ENCODE measurements at regions not wholly inside any gene's neighbourhood (a gene's known extent, or its start where the extent isn't known, plus 50 kb on each side); places are given as distances from the start of the nearest gene placed in this dataset.
"Not testable (repeated sequence)": the region's sequence is repeated elsewhere in the genome, so short reads cannot be mapped to it uniquely, and the experiment has no call there.

GRCh38 chr4:22630161-22630975 lies 62.4 kb upstream of the GBA3 start:
- not testable (repeated sequence) for H3K36me3 ChIP-seq (ENCODE audit: control insufficient read depth, insufficient read depth, low read length, severe bottlenecking); DNase-seq (ENCODE audit: low read depth); H3K9ac ChIP-seq (ENCODE audit: low read length); H3K27me3 ChIP-seq (replicated peaks; ENCODE audit: control insufficient read depth, insufficient read depth, low read length); H3K9me3 ChIP-seq (ENCODE audit: control insufficient read depth, low read length); H3K4me3 ChIP-seq (ENCODE audit: low read length); H3K4me1 ChIP-seq (ENCODE audit: control insufficient read depth, insufficient read depth, low read length)

GRCh38 chr4:22631167-22631566 lies 61.6 kb upstream of the GBA3 start:
- H3K36me3 ChIP-seq (ENCODE audit: control insufficient read depth, insufficient read depth, low read length, severe bottlenecking); H3K9ac ChIP-seq (ENCODE audit: low read length); H3K4me1 ChIP-seq (ENCODE audit: control insufficient read depth, insufficient read depth, low read length); DNase-seq (ENCODE audit: low read depth); H3K9me3 ChIP-seq (ENCODE audit: control insufficient read depth, low read length); H3K27me3 ChIP-seq (replicated peaks; ENCODE audit: control insufficient read depth, insufficient read depth, low read length); H3K4me3 ChIP-seq (ENCODE audit: low read length): not testable (repeated sequence)

GRCh38 chr4:22634541-22635181 lies 58.1 kb upstream of the GBA3 start:
- Histone ChIP-seq H3K4me3 (ENCODE audit: low read length) (no peak overlapping the region), H3K9ac (ENCODE audit: low read length) (no peak overlapping the region), H3K36me3 (ENCODE audit: control insufficient read depth, insufficient read depth, low read length, severe bottlenecking) (no peaks in the 10 kb centered on the region), H3K9me3 (ENCODE audit: control insufficient read depth, low read length) (peaks cover 7% of the 10 kb centered on the region), H3K27me3 (replicated peaks; ENCODE audit: control insufficient read depth, insufficient read depth, low read length) (no peaks in the 10 kb centered on the region), H3K4me1 (ENCODE audit: control insufficient read depth, insufficient read depth, low read length) (no peaks in the 10 kb centered on the region)
- DNase-seq (ENCODE audit: low read depth): no peak

GRCh38 chr4:22635182-22635549 lies 57.6 kb upstream of the GBA3 start:
- DNase-seq (ENCODE audit: low read depth); H3K27me3 ChIP-seq (replicated peaks; ENCODE audit: control insufficient read depth, insufficient read depth, low read length): not testable (repeated sequence)
- peaks cover 12% of the 10 kb centered on the region for H3K9me3 ChIP-seq (ENCODE audit: control insufficient read depth, low read length)

GRCh38 chr4:22635692-22636091 lies 57.0 kb upstream of the GBA3 start:
- no peak overlapping the region for H3K4me3 ChIP-seq (ENCODE audit: low read length)
- DNase-seq (ENCODE audit: low read depth): no peak

More at GRCh38 chr4:22635182-22635549, 57.6 kb upstream of the GBA3 start:
- not testable (repeated sequence) for H3K9ac ChIP-seq (ENCODE audit: low read length); H3K36me3 ChIP-seq (ENCODE audit: control insufficient read depth, insufficient read depth, low read length, severe bottlenecking); H3K4me1 ChIP-seq (ENCODE audit: control insufficient read depth, insufficient read depth, low read length); H3K4me3 ChIP-seq (ENCODE audit: low read length)

GRCh38 chr4:22637306-22637705 lies 55.4 kb upstream of the GBA3 start:
- H3K9ac ChIP-seq (ENCODE audit: low read length): no peak overlapping the region
- peaks cover 24% of the 10 kb centered on the region for H3K9me3 ChIP-seq (ENCODE audit: control insufficient read depth, low read length)
- H3K4me3 ChIP-seq (ENCODE audit: low read length): no peak overlapping the region
- no peak for DNase-seq (ENCODE audit: low read depth)
- H3K27me3 ChIP-seq (replicated peaks; ENCODE audit: control insufficient read depth, insufficient read depth, low read length): no peaks in the 10 kb centered on the region
- H3K36me3 ChIP-seq (ENCODE audit: control insufficient read depth, insufficient read depth, low read length, severe bottlenecking): no peaks in the 10 kb centered on the region
- H3K4me1 ChIP-seq (ENCODE audit: control insufficient read depth, insufficient read depth, low read length): no peaks in the 10 kb centered on the region

More at GRCh38 chr4:22635692-22636091, 57.0 kb upstream of the GBA3 start:
- H3K9ac ChIP-seq (ENCODE audit: low read length): no peak overlapping the region
- H3K4me1 ChIP-seq (ENCODE audit: control insufficient read depth, insufficient read depth, low read length): no peaks in the 10 kb centered on the region
- H3K27me3 ChIP-seq (replicated peaks; ENCODE audit: control insufficient read depth, insufficient read depth, low read length): no peaks in the 10 kb centered on the region
- H3K36me3 ChIP-seq (ENCODE audit: control insufficient read depth, insufficient read depth, low read length, severe bottlenecking): no peaks in the 10 kb centered on the region
- H3K9me3 ChIP-seq (ENCODE audit: control insufficient read depth, low read length): peaks cover 17% of the 10 kb centered on the region

All from adipocyte (in vitro differentiated cells).